H1 (cell line): ENCODE measurements at regions not wholly inside any gene's neighbourhood (a gene's known extent, or its start where the extent isn't known, plus 50 kb on each side); places are given as distances from the start of the nearest gene placed in this dataset.

Experiments
- HDAC2 ChIP-seq, 2 experiments: fragments of 300-600 bp in 1 of 2; sonication (generic) in 1 of 2; IDR thresholded peaks; 2 replicates each; pipeline ENCODE4 v1.6.1; 2011 to 2012; ENCODE audit warnings: low read depth in 2 of 2, low read length in 2 of 2, mild to moderate bottlenecking in 2 of 2, moderate library complexity in 2 of 2, borderline replicate concordance in 1 of 2, inconsistent platforms in 1 of 2
- ZNF274 ChIP-seq: IDR thresholded peaks from 2 replicates; pipeline ENCODE4 v1.7.0; 2012; ENCODE audit warnings: low read length, borderline replicate concordance; ENCODE audit errors: extremely low read depth

DNA sequence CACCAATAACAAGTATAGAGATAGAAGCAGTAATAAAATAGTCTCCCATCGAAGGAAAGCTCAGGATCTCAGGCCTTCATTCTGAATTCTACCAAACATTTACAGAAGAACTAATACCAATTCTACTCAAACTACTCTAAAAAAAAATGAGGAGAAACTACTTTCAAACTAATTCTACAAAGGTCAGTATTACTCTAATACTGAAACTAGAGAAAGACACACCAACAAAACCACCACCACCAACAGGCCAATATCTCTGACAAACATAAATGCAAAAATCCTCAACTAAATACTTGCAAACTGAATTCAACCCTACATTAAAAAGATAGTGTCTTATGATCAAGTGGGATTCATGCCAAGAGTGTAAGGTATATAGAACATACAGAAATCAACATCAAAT, 1078.4 kb downstream of the KCNT2 start (continued):
- TF ChIP-seq ZNF274 (no peak), HDAC2 (IDR thresholded peaks at IDR 0.05; ENCODE audit: borderline replicate concordance in 1 of 2, low read depth in 2 of 2, low read length in 2 of 2) (no peak)
